Endothelial cell of umbilical vein (primary cell): ENCODE measurements at regions not wholly inside any gene's neighbourhood (a gene's known extent, or its start where the extent isn't known, plus 50 kb on each side); places are given as distances from the start of the nearest gene placed in this dataset.
A peak's percentile ranks its signal among the peaks of the same experiment; 100 is the strongest.
"Not testable (repeated sequence)": the region's sequence is repeated elsewhere in the genome, so short reads cannot be mapped to it uniquely, and the experiment has no call there.

Experiments used
- GATA2 ChIP-seq: IDR thresholded peaks from 2 replicates; pipeline ENCODE4 v1.7.0; 2011; ENCODE audit warnings: low read depth, mild to moderate bottlenecking, moderate library complexity, mixed read lengths, low read length; ENCODE audit not compliant: insufficient read length, insufficient read depth
- POLR2A ChIP-seq: IDR thresholded peaks from 2 replicates; pipeline ENCODE4 v1.6.1; 2012; ENCODE audit warnings: low read depth, mild to moderate bottlenecking, control low read depth, low read length
- POLR2AphosphoS5 ChIP-seq: IDR thresholded peaks from 2 replicates; pipeline ENCODE4 v1.6.1; 2012; ENCODE audit warnings: low read depth, mild to moderate bottlenecking, control low read depth, low read length, moderate library complexity; ENCODE audit not compliant: insufficient read depth
- TF ChIP-seq, protein P1 (sequence below), 2 donors: IDR thresholded peaks; 1 replicate in 1 of 2; 2 replicates in 1 of 2; pipeline ENCODE4 v1.5.1; 2011; ENCODE audit warnings: low read length in 2 of 2, mild to moderate bottlenecking in 2 of 2, moderate library complexity in 2 of 2, control low read depth in 1 of 2, inconsistent platforms in 1 of 2, low read depth in 1 of 2; ENCODE audit not compliant: insufficient read depth in 1 of 2; ENCODE audit errors: extremely low read depth in 1 of 2

DNA sequence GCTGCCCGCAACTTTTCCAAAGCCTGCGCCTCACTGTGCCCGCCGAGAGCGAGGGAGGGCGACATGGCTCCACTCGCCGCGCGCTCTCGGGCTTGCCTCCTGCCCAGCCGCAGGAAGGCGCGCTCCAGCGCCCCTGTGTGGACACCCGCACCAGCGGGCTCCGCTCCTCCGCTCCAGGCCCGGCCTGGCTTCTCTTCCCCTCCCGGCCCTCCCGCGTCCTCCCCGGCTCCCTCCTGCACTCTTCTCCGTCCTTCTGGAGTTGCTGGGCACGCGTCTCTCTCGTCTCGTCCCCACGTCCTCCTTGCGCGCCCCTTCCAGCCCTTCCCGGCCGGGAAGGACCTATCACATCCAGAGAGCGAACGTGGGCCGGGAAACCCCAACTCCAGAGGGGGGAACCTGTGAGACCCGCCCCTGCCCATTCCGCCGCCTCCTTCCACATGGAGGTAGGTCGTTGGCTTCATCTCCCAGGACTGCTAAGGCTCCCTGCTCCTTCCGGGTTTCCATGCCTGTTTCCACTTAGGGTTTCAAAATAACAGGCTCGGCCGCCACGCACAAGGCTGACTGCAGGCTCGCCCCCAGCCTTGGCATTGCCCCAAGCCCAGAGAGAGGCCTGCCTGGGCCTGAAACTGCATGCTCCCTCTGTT, 175.4 kb downstream of the ATP6V0E2 start:
- not testable (repeated sequence) for TF ChIP-seq POLR2A, GATA2, POLR2AphosphoS5
- TF ChIP-seq, protein P1, sequence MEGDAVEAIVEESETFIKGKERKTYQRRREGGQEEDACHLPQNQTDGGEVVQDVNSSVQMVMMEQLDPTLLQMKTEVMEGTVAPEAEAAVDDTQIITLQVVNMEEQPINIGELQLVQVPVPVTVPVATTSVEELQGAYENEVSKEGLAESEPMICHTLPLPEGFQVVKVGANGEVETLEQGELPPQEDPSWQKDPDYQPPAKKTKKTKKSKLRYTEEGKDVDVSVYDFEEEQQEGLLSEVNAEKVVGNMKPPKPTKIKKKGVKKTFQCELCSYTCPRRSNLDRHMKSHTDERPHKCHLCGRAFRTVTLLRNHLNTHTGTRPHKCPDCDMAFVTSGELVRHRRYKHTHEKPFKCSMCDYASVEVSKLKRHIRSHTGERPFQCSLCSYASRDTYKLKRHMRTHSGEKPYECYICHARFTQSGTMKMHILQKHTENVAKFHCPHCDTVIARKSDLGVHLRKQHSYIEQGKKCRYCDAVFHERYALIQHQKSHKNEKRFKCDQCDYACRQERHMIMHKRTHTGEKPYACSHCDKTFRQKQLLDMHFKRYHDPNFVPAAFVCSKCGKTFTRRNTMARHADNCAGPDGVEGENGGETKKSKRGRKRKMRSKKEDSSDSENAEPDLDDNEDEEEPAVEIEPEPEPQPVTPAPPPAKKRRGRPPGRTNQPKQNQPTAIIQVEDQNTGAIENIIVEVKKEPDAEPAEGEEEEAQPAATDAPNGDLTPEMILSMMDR (IDR thresholded peaks at IDR 0.05; ENCODE audit: extremely low read depth in 1 of 2, insufficient read depth in 1 of 2, low read depth in 1 of 2, low read length in 2 of 2), result peak in 1 of 2 donors; percentile 0
